ENCODE measurements at regions not wholly inside any gene's neighbourhood (a gene's known extent, or its start where the extent isn't known, plus 50 kb on each side); places are given as distances from the start of the nearest gene placed in this dataset.

- no peak for TF ChIP-seq YY1 (IDR thresholded peaks at IDR 0.05; ENCODE audit: insufficient read depth, insufficient read length)
- no peak for TF ChIP-seq SUZ12 (IDR thresholded peaks at IDR 0.05; ENCODE audit: extremely low read depth, insufficient read depth, insufficient read length)
- no peak for TF ChIP-seq ZNF274 (IDR thresholded peaks at IDR 0.05; ENCODE audit: low read depth, low read length)
Observed at GRCh38 chr10:78437998-78438906, 404.6 kb downstream of the RPS24 start.
